ENCODE measurements at regions not wholly inside any gene's neighbourhood (a gene's known extent, or its start where the extent isn't known, plus 50 kb on each side); places are given as distances from the start of the nearest gene placed in this dataset.

- TF ChIP-seq EZH2 (IDR thresholded peaks at IDR 0.05; ENCODE audit: insufficient read depth, poor library complexity, severe bottlenecking): no peak
- no peak for TF ChIP-seq EZH2phosphoT487 (IDR thresholded peaks at IDR 0.05; ENCODE audit: insufficient read depth, low read depth)
These were observed 515.1 kb downstream of the BRD1 start for GRCh38 chr22:49312601-49313000.
